GM19023 (cell line): ENCODE measurements at regions not wholly inside any gene's neighbourhood (a gene's known extent, or its start where the extent isn't known, plus 50 kb on each side); places are given as distances from the start of the nearest gene placed in this dataset.

Experiments
- ATAC-seq: cut with Tn5 transposase; IDR thresholded peaks from one replicate; pipeline ENCODE4 v1.9.1; 2021; ENCODE audit warnings: mild to moderate bottlenecking, moderate library complexity; ENCODE audit not compliant: unreplicated experiment

DNA sequence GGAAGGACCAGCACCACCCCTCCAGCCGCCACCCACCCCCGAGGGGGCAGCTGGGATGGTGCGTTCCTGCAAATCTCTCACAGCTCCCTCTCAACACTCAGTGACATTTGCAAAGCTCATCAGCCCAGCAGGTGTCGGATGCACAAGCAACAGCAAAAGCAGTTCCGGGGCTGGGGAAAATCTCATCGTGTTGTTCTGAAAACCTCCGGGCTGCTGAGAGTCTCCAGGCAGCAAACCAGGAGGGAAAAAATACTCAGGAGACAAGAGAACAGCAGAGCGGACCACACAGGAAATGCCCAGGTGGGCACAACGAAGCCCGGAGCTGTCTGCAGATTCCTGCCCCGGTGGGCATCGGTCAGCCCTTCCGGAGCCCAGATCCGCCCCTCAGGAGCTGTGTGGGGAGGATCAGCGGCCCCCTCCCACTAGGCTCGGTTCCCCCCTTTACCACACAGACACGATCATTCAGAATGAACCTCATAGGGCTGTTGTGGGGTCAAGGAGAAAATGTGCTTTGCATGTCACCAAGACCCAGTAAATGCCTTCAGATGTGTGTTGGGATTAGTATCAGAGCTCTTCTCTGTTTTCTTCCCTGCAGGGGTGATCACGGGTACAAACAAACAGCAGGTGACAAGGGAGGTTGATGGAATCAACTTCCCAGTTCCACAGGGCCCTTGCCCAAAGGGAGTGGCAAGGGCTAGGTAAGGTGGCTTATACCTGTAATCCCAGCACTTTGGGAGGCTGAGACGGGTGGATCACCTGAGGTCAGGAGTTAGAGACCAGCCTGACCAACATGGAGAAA is 127.0 kb upstream of the TIAM1 start:
- no peak for ATAC-seq

GRCh38 chr21:31460980-31461379 is 116.9 kb upstream of the TIAM1 start:
- no peak for ATAC-seq

- no peak for ATAC-seq
Measured at GRCh38 chr21:31459457-31459856, 115.4 kb upstream of the TIAM1 start.

DNA sequence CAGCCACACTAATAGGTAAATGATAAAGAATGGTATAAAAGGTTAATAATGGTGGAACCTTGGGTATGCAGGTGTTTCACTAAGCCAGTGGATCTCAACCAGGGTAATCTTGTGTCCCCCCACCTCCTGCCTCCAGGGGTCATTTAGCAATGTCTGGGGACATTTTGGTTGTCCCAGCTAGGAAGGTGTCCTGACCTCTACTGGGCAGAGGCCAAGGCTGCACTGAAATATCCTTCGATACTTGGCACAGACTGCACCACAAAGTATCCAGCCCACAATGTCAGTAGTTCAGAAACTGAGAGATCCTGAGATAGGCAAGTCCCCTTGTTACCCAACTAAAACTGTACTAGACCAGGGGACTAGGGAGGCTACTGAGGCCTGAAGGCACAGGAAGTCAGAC is 113.6 kb upstream of the TIAM1 start:
- ATAC-seq, result no peak

DNA sequence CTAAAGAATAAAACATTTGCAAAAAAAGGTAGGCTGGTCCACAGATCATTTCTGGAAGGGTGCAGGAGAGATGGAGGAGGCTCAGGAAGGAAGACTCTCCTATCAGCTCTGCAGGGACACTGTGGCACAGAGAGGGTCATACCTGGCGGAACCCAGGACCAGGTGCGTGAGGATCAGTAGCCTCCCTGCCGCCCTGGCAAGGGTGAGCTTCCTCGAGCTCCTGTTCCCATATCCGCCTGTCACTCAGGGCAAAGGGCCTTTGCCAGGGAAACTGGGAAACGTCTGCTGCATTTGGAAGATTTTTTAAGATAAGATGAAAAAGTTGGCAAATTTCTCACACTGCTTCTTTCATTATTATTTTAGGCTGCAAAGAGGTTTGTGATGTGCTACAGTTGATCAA is 112.1 kb upstream of the TIAM1 start:
- ATAC-seq, result no peak

DNA sequence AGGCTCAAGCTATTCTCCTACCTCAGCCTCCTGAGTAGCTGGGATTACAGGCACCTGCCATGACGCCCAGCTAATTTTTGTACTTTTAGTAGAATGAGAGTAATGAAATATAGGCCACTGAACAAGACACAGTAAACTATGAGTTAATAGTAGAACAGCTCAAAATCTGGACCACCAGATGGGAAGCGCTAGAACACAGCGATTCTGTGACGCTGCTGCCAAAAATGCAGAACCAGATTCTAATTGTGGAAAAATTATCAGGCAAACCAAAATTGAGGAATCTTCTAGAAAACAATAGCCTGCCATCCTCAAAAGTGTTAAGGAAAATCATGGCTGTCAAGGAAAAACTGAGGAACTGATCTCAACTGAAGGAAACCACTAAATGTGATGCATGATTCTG is 111.4 kb upstream of the TIAM1 start:
- ATAC-seq, result no peak

- ATAC-seq, result no peak
Measured at GRCh38 chr21:31450980-31451379, 106.9 kb upstream of the TIAM1 start.

DNA sequence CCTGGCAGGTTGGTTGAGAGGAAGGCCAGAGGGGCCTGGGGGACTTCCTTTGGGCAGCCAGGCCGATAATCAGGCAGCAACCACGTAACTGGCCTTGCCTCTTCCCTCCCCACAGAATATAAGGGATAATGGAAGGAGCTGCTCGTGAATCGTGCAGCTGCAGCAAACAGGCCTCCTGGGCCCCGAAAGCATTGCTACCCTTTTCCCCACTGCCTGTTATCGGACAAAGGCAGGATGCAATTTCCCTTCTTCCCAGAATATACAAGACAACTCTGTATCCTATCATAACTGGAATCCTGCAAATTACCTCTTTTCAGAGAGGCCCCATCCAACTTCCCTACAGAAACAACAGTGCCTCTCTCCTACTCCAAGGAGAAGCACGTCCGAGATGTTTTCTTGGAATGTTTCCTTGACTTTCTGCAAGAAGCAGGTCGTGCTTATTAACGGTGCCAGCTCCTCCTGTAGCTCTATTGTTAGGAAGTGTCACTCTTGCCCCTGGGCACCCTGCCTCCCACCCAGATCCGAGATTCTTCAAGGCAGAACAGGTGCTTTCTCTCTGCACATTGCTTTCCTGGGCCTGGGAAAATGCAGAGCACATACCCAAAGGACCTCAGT is 106.0 kb upstream of the TIAM1 start:
- no peak for ATAC-seq

DNA sequence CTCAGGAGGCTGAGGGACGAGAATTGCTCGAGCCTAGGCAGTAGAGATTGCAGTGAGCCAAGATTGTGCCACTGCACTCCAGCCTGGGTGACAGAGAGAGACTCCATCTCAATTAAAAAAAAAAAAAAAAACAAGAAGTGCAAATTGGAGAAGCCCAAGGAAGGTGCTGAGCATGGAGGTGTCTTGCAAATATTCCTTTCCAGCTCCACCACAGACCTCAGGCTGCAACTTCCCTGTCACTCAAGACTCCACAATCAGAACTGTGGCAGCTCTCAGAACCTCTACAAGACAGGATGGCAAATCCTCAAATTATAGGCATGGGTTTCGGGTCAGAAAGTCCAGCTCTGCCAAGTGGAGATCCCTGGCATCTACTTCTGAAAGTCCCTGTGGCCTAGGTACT is 104.4 kb upstream of the TIAM1 start:
- ATAC-seq, result no peak

- ATAC-seq, result no peak
Measured at GRCh38 chr21:31447505-31447904, 103.4 kb upstream of the TIAM1 start.

- ATAC-seq, result no peak
Measured at GRCh38 chr21:31446226-31446855, 102.3 kb upstream of the TIAM1 start.

- ATAC-seq, result no peak
Measured at GRCh38 chr21:31445137-31445536, 101.1 kb upstream of the TIAM1 start.

GRCh38 chr21:31443736-31444521 is 99.9 kb upstream of the TIAM1 start:
- no peak for ATAC-seq

DNA sequence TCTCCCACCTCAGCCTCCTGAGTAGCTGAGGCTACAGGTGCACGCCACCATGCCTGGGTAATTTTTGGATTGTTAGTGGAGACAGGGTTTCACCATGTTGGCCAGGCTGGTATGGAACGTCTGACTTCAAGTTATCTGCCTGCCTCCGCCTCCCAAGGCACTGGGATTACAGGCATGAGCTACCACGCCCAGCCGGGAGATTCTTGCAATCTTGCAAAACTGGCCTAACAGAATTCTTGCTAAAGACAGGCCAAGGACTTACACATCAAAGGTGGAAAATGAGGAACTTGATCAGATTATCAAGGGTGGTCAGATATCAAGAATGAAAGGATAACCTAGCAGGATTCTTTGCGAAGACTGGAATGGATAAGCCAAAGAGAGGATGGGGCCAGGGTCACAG is 98.3 kb upstream of the TIAM1 start:
- ATAC-seq, result no peak

GRCh38 chr21:31429506-31429905 is 85.4 kb upstream of the TIAM1 start:
- no peak for ATAC-seq

DNA sequence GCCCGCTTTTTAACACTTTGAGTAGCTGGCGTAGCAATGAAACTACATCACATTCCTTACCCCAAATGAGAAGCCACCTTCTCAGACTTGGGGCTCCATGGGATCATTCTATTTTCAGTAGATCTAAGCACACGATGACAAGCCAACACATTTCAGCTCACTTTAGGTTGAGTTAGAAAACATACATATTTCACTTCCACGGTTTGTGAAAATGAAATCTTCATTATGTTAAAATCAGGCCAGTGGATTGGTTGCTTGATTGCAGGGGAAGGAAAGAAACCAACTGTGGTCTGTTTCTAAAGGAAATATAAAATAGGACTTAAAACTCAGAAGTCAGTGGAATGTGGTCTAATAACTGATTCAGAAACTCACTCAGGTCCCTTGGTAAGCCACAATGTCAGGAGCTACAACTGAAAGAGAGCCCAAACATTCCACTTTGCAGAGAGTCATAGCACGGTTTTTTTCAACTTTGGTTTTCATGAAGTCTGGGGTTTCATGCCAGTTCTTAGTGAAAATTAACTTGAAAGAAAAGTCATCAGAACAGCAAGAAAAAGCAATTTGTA is 82.3 kb upstream of the TIAM1 start:
- ATAC-seq, result no peak

DNA sequence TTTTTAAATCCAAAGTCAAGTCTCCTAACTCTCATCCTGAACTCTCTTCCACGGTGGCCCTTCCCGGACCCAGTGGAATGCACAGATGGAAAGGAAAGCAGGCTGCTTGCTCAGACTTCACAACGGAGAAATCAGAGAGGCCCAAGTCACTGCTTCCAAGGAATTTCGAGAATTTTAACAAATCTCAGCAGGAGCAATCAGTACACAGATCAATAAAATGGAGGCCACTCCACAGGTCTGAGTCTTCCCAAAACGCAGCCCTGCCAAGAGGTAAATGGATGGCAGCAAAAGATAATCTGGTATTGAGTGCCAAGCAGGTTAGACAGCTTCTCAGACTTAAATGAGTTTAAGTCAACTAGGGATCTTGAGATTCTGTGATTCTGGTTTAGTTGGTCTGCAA is 81.1 kb upstream of the TIAM1 start:
- ATAC-seq, result no peak

GRCh38 chr21:31424058-31424457 is 80.0 kb upstream of the TIAM1 start:
- no peak for ATAC-seq

- no peak for ATAC-seq
Measured at GRCh38 chr21:31420988-31421387, 76.9 kb upstream of the TIAM1 start.

GRCh38 chr21:31420354-31420753 is 76.3 kb upstream of the TIAM1 start:
- no peak for ATAC-seq

DNA sequence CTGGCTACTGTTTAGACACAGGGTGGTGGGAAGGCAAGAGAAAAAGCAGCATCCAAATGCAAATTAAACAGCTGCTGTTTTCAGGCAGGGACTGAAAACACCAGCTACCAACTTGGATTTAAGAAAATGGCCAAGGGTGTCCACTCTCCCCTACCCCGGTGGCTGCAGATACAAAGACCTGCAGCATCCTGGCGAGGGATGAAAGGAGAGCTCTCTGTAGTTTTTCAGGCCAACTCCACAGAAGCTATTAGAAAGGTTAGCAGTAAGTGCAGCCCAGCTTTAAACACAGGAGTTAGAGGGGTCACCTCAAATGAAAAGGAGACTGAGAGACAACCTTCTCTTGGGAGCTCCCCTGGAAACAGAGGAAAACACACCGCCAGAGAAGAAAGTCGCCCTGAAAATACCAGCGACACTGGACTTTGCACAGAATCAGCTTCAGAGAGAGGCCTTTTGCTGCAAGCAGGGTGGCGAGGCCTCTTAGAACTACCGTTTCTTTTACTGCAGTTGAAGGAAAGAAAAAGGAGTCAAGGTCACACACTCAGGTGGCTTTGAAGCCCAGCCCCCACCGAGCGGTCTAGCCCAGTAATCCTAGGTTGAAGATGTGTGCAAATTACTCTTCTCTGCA is 74.4 kb upstream of the TIAM1 start:
- ATAC-seq, result no peak
